ENCODE measurements at regions not wholly inside any gene's neighbourhood (a gene's known extent, or its start where the extent isn't known, plus 50 kb on each side); places are given as distances from the start of the nearest gene placed in this dataset.
"Not testable (repeated sequence)": the region's sequence is repeated elsewhere in the genome, so short reads cannot be mapped to it uniquely, and the experiment has no call there.

GRCh38 chr12:102344691-102345090 lies 135.7 kb downstream of the IGF1 start:
- DNase-seq (ENCODE audit: low spot score): no peak

GRCh38 chr12:102343361-102344121 lies 136.8 kb downstream of the IGF1 start:
- peak; percentile 17 for DNase-seq (ENCODE audit: low spot score)

GRCh38 chr12:102342281-102343006 lies 137.9 kb downstream of the IGF1 start:
- peak; percentile 32 for DNase-seq (ENCODE audit: low spot score)

- no peak for DNase-seq (ENCODE audit: low spot score)
Measured at GRCh38 chr12:102334765-102335164, 137.1 kb upstream of the PMCH start.

GRCh38 chr12:102331419-102331818 lies 133.8 kb upstream of the PMCH start:
- no peak for DNase-seq (ENCODE audit: low spot score)

- no peak for DNase-seq (ENCODE audit: low spot score)
Measured at GRCh38 chr12:102329883-102330282, 132.2 kb upstream of the PMCH start.

- DNase-seq (ENCODE audit: low spot score): no peak
Measured at GRCh38 chr12:102326982-102327381, 129.3 kb upstream of the PMCH start.

- not testable (repeated sequence) for DNase-seq (ENCODE audit: low spot score)
Measured at GRCh38 chr12:102325108-102325507, 127.5 kb upstream of the PMCH start.

GRCh38 chr12:102323799-102324198 lies 126.2 kb upstream of the PMCH start:
- DNase-seq (ENCODE audit: low spot score): no peak

GRCh38 chr12:102322254-102322653 lies 124.6 kb upstream of the PMCH start:
- no peak for DNase-seq (ENCODE audit: low spot score)

- DNase-seq (ENCODE audit: low spot score): no peak
Measured at GRCh38 chr12:102321305-102322082, 123.9 kb upstream of the PMCH start.

- no peak for DNase-seq (ENCODE audit: low spot score)
Measured at GRCh38 chr12:102317155-102317554, 119.5 kb upstream of the PMCH start.

GRCh38 chr12:102316723-102317122 lies 119.1 kb upstream of the PMCH start:
- no peak for DNase-seq (ENCODE audit: low spot score)

- DNase-seq (ENCODE audit: low spot score): no peak
Measured at GRCh38 chr12:102314821-102315220, 117.2 kb upstream of the PMCH start.

GRCh38 chr12:102313116-102313971 lies 115.7 kb upstream of the PMCH start:
- DNase-seq (ENCODE audit: low spot score): not testable (repeated sequence)

- no peak for DNase-seq (ENCODE audit: low spot score)
Measured at GRCh38 chr12:102305486-102305885, 107.9 kb upstream of the PMCH start.

- DNase-seq (ENCODE audit: low spot score): not testable (repeated sequence)
Measured at GRCh38 chr12:102304667-102305066, 107.0 kb upstream of the PMCH start.

GRCh38 chr12:102302553-102302952 lies 104.9 kb upstream of the PMCH start:
- DNase-seq (ENCODE audit: low spot score): no peak

- no peak for DNase-seq (ENCODE audit: low spot score)
Measured at GRCh38 chr12:102301547-102301946, 103.9 kb upstream of the PMCH start.

- DNase-seq (ENCODE audit: low spot score): peak; percentile 29
Measured at GRCh38 chr12:102300824-102301461, 103.3 kb upstream of the PMCH start.

- DNase-seq (ENCODE audit: low spot score): no peak
Measured at GRCh38 chr12:102299731-102300130, 102.1 kb upstream of the PMCH start.

Data from HuH-7.5 (cell line).